HK-2 (cell line): ENCODE measurements at regions not wholly inside any gene's neighbourhood (a gene's known extent, or its start where the extent isn't known, plus 50 kb on each side); places are given as distances from the start of the nearest gene placed in this dataset.

Source experiments
- DNase-seq: peaks from one replicate; pipeline ENCODE4 v3.0.0-alpha.2; 2018; ENCODE audit not compliant: unreplicated experiment

GRCh38 chr7:83861-84632, 108.3 kb upstream of the FAM20C start:
- DNase-seq = no peak

DNA sequence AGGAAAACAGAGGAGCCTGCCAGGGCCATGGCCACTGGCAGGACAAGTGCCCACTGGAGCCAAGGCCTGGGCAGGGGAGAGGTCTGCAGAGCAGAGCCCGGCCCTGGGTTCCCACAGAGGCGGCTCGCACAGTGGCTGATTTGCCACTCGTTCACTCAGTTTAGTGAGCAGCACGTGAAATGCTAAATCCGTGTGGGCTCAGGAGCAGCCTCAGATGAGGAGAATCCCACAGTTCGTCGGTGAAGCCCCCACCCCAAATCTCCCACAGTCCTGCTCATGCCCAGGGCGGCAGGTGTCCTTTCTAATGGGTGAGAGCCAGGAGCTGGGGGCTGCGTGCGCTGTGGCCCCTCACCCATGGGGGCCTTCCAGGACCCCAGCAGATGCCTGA, 107.7 kb upstream of the FAM20C start:
- no peak for DNase-seq

DNA sequence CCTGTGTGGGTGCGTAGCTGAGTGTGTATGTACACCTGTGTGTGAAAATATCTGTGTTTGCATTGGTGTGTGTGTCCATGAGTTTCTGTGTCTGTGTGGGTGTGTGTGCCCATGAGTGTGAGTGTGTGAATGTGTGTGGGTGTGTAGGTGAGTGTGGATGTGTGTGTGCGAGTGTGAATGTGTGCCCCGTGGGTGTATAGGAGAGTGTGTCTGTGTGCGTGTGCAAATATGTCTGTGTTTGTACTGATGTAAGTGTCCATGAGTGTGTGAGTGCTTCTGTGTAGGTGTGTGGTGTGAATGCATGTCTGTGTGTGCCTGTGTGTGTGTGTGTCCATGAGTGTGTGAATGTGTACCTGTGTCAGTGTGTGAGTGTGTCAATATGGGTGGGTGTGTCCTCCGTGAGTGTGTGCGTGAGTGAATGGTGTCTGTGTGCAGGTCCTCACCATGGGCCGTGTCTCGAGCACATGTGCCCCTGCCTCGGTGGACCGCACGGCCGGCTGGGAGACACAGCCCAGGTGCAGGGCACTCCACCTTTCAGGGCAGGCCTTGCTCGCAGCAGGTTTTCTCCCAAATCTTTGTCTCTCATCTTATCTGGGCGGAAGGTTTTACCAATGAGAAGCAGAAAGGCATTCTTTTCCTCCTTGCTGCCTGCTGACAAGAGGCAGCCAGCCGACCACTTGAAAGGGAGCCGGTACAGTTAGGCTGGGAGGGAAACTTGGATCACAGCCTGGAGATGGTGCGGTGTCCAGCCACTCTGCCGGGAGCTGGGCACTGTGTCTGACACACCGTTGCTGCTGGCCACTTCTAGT, 107.1 kb upstream of the FAM20C start:
- DNase-seq = peak; percentile 42

DNA sequence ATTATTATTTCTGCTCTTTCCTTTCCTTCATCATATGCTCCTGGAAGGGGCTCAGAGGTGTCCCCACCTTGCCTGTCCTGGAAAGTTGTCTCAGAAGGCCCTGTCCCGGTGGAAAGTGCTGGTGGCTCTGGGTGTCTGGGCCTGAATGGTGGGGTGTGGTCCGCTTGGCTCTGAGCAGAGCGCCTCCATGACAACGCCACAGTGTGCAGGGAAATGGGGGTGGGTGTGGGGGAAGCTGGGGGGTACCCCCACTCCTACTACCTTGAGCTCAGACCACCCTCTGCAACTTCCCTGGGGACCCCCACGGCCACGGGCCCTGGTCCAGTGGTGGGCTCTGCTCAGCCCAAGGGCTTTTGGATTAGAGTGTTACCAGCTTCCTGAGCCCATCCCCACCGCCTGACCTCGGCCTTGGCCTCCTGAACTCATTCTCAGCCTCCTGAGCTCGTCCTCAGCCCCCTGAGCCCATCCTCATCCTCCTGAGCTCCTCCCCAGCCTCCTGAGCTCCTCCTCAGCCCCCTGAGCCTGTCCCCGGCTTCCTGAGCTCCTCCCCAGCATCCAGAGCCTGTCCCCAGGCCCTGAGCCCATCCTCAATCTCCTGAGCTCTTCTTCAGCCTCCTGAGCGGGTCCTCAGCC, 106.4 kb upstream of the FAM20C start:
- DNase-seq = no peak

- no peak for DNase-seq
Observed at GRCh38 chr7:86629-87028, 105.7 kb upstream of the FAM20C start.

GRCh38 chr7:87047-87446, 105.3 kb upstream of the FAM20C start:
- DNase-seq = no peak

GRCh38 chr7:87671-88070, 104.7 kb upstream of the FAM20C start:
- DNase-seq = no peak

DNA sequence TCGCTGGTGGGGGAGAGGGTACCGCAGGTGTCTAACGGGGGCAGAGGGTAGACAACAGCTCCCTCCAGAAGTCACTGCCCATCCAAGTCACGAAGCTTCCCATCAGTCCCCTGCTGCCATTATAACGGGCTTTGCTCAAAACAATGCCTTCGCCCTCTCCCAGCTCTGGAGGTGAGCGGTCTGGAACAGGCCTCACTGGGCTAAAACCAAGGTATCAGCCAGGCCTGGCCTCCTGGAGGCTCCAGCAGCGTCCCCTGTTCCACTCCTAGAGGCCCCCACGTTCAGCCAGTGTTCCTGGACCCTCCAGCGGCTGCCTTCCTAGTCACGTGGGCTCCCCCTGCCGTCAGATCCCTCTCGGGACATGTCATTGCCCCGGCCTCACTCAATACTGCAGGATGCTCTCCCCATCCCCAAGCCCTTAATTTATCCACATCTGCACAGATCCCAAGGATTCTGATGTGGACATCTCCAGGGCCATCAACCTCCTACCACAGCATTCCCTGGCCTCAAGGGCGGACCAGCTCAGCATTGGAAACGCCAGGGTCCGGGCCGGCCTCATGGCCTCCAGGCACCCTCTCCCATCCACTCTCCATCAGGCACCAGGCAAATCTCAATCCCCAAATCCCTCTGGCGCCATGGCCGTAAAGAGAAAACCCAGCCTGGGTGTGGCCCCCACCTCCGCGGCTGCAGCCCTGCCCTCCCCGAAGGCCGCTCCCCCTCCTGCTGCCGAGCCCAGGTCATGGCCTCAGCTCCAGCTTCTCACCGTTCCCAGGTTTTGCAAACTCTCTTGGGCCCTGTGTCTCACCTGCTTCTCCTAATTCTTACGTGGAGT, 104.1 kb upstream of the FAM20C start:
- DNase-seq = no peak

DNA sequence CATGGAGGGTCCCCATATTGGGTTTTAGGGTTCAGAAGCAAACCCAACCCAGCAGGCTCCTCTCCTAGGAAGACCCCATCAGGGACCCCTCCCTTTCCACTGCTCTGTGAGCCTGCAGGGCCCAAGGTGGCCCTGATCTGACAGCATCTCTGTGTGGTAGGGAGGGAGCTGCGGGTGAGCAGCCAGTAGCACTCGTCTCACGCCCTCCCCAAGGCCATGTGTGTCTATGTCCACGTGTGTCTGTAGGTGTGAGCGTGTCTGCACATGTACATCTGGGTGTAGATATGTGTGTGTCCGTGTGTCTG, 103.5 kb upstream of the FAM20C start:
- DNase-seq = no peak

DNA sequence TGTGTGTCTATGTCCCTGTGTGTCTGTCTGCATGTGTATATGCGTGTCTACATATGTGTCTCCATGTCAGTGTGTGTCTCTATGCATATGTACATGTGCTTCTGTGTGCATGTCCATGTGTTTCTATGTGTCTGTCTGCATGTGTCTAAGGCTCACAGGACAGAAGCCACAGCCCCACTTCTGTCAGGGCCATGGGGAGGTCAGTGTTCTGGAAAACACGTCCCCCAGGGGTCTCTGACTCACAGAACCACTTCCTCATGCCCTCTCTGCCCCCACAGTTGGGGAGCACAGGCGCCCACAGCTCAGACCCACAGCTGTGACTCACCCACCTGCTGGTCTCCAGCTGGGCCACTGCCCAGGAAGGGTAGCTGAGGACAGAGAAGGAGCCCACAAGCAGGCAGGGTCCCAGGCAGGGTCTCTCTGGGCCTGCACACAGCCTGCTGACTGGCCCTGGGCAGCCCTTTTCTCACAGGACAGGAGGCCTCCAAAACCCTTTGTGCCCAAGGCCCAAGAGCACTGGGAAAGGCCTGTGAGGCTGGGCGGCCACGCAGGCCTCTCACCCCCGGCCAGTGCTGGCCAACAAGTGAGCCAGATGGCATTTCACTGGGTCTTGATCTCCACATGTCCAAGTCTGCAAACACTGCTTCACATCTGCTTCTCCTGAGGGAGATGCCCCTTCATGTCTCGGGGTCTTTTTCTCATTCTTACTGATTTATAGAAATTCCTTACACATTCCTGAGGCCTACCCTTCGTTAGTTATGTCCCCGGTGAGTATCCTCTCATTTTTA, 102.9 kb upstream of the FAM20C start:
- peak; percentile 88 for DNase-seq

- no peak for DNase-seq
Observed at GRCh38 chr7:90111-91063, 102.0 kb upstream of the FAM20C start.

GRCh38 chr7:91396-92175, 100.8 kb upstream of the FAM20C start:
- DNase-seq = no peak

DNA sequence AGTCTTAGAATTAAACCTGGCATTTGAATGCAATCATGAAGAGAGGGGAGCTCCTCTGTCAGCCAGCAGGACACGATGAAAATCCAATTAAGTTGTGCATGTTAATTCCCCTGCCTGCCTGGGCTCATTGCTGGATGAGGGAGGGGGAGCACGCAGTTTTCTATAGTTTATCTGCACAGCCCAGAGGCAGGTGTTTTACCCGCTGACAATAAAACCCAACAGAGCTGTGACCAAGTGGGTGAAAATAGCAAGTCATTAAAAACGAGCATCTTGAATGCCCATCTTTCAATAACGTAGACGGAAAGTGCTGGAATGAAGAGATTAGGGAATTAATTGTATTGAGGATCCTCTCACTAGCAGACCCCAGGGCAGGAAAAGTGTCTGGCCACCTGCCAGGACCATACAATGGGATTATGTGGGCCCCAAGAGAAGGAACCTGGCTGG, 100.1 kb upstream of the FAM20C start:
- no peak for DNase-seq

GRCh38 chr7:92888-93672, 99.3 kb upstream of the FAM20C start:
- no peak for DNase-seq

GRCh38 chr7:94251-94801, 98.0 kb upstream of the FAM20C start:
- DNase-seq = no peak

DNA sequence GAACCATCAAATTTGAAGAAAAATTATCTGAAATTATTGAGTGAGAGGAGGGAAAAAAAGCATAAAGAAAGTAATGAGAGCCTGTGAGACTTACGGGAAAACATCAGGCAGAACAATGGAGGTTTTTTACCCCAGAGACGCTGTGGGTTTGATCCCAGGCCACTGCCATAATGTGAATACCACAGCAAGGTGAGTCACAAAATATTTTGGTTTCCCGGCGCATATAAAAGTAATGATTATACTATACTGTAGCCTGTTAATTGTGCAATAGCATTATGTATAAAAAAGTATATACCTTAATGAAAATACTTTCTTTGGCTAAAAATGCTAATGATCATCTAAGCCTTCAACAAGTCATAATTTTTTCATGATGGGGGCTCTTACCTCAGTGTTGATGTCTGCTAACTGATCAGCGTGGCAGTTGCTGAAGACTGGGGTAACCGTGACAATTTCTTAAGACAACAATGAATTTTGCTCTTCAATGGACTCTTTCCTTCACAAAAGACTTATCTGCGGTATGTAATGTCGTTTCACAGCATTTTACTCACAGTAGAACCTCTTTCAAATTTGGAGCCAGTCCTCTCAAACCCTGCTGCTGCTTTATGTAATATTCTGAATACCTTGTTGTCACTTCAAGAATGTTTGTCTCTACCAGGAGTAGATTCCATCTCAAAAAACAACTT, 97.0 kb upstream of the FAM20C start:
- no peak for DNase-seq

- DNase-seq = no peak
Observed at GRCh38 chr7:95863-96260, 96.5 kb upstream of the FAM20C start.

DNA sequence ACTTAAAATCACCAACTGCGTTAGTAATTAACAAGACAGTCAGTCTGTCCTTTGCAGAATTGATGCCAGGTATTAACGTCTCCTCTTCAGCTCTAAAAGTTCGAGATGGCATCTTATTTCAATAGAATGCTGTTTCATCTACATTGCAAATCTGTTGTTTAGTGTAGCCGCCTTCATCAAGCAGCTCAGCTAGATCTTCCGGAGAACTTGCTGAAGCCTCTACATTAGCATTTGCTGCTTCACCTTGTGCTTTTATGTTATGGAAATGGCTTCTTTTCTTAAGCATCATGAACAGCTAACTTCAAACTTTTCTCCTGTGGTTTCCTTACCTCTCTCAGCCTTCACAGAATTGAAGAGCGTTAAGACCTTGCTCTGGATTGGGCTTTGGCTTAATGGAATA, 95.5 kb upstream of the FAM20C start:
- DNase-seq = no peak
